DND-41 (cell line): ENCODE measurements at regions not wholly inside any gene's neighbourhood (a gene's known extent, or its start where the extent isn't known, plus 50 kb on each side); places are given as distances from the start of the nearest gene placed in this dataset.

Experiments used
- EZH2 ChIP-seq: IDR thresholded peaks from 3 replicates; pipeline ENCODE4 v1.6.1; 2012; ENCODE audit warnings: borderline replicate concordance, low read depth, mild to moderate bottlenecking, moderate library complexity, low read length, inconsistent platforms; ENCODE audit not compliant: severe bottlenecking
- TF ChIP-seq, protein P1 (sequence below): IDR thresholded peaks from 2 replicates; pipeline ENCODE4 v1.5.1; 2012; ENCODE audit warnings: borderline replicate concordance, low read length, moderate library complexity, mild to moderate bottlenecking; ENCODE audit not compliant: poor library complexity, severe bottlenecking; ENCODE audit errors: extremely low read depth

DNA sequence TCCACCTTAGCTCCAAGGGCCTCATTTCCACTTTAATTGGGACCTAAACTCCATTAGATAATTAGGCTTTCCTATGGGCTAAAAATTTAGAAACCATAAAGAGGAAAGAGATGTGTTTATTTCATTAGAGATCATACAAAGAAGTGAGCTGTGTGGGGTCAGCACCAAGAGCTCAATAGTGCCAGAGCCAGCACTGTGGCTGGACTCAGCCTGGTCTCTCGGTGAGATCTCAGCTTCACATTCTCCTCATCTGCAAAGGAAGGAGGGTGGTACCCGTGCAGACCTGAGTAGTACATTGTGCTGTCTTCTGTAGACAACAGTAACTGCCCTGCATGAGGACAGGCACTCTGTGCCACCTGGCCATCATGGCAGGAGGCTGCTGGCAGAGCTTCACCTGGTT is 136.1 kb upstream of the EPB41L4A start:
- TF ChIP-seq, protein P1, sequence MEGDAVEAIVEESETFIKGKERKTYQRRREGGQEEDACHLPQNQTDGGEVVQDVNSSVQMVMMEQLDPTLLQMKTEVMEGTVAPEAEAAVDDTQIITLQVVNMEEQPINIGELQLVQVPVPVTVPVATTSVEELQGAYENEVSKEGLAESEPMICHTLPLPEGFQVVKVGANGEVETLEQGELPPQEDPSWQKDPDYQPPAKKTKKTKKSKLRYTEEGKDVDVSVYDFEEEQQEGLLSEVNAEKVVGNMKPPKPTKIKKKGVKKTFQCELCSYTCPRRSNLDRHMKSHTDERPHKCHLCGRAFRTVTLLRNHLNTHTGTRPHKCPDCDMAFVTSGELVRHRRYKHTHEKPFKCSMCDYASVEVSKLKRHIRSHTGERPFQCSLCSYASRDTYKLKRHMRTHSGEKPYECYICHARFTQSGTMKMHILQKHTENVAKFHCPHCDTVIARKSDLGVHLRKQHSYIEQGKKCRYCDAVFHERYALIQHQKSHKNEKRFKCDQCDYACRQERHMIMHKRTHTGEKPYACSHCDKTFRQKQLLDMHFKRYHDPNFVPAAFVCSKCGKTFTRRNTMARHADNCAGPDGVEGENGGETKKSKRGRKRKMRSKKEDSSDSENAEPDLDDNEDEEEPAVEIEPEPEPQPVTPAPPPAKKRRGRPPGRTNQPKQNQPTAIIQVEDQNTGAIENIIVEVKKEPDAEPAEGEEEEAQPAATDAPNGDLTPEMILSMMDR: no peak
- TF ChIP-seq EZH2: no peak
